ENCODE measurements at regions not wholly inside any gene's neighbourhood (a gene's known extent, or its start where the extent isn't known, plus 50 kb on each side); places are given as distances from the start of the nearest gene placed in this dataset.

DNA sequence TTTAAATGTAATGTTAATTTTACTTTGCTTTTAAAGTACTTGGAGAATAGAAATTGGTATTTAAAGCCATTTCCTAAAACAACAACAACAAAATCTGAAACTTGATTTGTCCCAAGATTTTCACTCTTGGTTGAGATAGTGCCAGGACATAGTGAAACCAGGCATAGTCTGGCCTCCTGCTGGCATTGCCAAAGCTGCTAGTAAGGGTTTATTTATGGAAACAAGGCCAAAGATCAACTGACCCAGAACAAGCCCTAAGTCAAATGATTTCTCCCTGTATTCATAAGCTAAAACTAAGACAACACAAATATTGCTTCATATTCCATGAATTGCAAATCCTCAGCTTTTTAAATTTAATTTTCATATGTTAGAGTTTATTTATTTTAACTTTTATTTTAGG lies 227.5 kb upstream of the FGF13 start:
- TF ChIP-seq, protein P1, sequence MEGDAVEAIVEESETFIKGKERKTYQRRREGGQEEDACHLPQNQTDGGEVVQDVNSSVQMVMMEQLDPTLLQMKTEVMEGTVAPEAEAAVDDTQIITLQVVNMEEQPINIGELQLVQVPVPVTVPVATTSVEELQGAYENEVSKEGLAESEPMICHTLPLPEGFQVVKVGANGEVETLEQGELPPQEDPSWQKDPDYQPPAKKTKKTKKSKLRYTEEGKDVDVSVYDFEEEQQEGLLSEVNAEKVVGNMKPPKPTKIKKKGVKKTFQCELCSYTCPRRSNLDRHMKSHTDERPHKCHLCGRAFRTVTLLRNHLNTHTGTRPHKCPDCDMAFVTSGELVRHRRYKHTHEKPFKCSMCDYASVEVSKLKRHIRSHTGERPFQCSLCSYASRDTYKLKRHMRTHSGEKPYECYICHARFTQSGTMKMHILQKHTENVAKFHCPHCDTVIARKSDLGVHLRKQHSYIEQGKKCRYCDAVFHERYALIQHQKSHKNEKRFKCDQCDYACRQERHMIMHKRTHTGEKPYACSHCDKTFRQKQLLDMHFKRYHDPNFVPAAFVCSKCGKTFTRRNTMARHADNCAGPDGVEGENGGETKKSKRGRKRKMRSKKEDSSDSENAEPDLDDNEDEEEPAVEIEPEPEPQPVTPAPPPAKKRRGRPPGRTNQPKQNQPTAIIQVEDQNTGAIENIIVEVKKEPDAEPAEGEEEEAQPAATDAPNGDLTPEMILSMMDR (conservative IDR thresholded peaks at IDR 0.05; ENCODE audit: control insufficient read depth, insufficient read depth, low read depth, low read length): no peak
- no peak for DNase-seq (ENCODE audit: low read depth)

DNA sequence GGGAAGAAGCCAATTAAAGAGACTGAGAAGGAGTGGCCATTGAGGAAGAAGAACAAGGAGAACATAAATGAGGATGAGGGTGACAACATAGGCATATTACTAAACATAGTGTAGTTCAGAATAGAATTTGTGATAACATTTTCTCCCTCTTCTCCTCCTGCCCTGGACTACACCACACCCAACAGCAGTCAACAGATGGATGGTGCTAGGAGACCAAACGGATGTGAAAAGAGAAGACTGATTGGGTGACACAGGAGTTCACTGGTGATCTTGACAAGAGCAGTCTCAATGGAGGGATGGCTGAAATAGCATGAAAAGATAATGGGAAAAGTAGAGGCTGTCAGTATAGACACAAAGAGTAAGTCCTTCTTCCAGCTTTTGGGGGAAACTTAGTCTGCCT lies 226.5 kb upstream of the FGF13 start:
- no peak overlapping the region for H3K4me3 ChIP-seq (ENCODE audit: control insufficient read depth, low read depth, low read length)
- no peak for DNase-seq (ENCODE audit: low read depth)
- TF ChIP-seq, protein P1 (conservative IDR thresholded peaks at IDR 0.05; ENCODE audit: control insufficient read depth, insufficient read depth, low read depth, low read length): no peak

More for the DNA sequence above, 227.5 kb upstream of the FGF13 start:
- H3K4me3 ChIP-seq (ENCODE audit: control insufficient read depth, low read depth, low read length): no peak overlapping the region

DNA sequence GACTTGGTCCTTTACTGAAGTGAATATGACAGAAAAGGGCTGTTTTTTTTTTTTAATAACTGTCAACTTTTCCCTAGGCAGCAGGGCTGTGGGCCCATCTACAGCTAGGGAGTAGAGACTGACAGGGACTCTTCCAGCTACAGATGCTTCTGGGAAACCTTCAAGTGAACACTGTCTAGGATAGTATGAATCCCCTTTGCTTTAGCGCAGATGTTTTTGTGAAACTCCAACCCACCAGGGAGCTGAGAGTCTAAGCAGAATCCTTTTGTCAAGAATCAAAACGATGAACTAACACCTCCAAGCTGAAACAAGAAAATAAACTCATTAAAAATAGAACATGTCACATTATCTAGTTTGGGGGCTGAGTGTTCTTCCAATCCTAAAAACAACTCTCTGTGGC lies 219.7 kb upstream of the FGF13 start:
- no peak overlapping the region for H3K4me3 ChIP-seq (ENCODE audit: control insufficient read depth, low read depth, low read length)
- no peak for DNase-seq (ENCODE audit: low read depth)
- TF ChIP-seq, protein P1 (conservative IDR thresholded peaks at IDR 0.05; ENCODE audit: control insufficient read depth, insufficient read depth, low read depth, low read length): no peak

DNA sequence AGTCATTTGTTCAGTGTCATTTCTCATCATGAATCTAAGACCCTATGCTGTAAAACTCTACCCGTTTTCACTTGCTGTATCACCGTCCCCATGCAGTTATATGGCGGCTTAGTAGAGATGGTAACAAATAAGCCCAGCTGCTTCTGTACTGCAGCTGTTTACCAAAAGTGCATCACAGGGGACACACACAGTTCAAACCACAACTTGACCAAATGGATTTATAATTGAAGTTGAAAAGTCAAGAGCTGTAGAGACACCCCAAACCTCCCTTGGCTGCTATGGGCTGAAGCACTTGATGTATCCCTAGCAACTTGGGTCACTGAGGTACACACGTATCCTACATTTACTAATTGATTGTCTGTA lies 219.0 kb upstream of the FGF13 start:
- TF ChIP-seq, protein P1 (conservative IDR thresholded peaks at IDR 0.05; ENCODE audit: control insufficient read depth, insufficient read depth, low read depth, low read length): no peak
- DNase-seq (ENCODE audit: low read depth): no peak
- H3K4me3 ChIP-seq (ENCODE audit: control insufficient read depth, low read depth, low read length): no peak overlapping the region

DNA sequence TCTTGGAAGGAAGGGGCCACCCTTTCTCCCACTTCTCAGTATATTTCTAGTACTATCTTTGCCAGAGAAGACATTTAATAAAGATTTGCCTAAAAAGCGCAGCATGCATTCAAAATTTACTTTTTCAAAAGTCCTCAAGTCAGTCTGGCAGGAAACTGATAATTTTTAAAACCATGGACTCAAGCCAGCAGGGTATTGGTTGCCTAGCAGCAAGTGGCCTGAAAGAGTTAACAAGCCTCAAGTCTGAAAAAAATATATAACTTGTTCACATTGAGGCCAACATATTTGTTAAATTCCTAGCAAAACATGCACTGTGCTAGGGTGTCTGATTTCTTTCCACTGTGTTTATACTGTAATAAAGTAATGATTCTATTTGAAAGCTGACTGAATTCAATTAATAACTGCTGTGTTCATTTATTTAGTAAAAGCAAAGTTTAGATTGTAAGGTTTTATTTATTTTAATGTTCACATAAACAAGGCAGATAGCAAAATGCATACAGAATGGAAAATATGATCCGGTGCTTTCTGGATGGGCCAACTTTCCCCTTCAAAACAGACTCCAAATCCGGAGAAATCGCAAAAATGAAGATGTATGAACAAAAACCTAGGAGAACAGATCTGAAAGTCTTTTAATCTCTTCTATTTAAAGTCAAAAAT lies 218.5 kb upstream of the FGF13 start:
- no peak overlapping the region for H3K4me3 ChIP-seq (ENCODE audit: control insufficient read depth, low read depth, low read length)
- TF ChIP-seq, protein P1 (conservative IDR thresholded peaks at IDR 0.05; ENCODE audit: control insufficient read depth, insufficient read depth, low read depth, low read length): no peak
- DNase-seq (ENCODE audit: low read depth): no peak

DNA sequence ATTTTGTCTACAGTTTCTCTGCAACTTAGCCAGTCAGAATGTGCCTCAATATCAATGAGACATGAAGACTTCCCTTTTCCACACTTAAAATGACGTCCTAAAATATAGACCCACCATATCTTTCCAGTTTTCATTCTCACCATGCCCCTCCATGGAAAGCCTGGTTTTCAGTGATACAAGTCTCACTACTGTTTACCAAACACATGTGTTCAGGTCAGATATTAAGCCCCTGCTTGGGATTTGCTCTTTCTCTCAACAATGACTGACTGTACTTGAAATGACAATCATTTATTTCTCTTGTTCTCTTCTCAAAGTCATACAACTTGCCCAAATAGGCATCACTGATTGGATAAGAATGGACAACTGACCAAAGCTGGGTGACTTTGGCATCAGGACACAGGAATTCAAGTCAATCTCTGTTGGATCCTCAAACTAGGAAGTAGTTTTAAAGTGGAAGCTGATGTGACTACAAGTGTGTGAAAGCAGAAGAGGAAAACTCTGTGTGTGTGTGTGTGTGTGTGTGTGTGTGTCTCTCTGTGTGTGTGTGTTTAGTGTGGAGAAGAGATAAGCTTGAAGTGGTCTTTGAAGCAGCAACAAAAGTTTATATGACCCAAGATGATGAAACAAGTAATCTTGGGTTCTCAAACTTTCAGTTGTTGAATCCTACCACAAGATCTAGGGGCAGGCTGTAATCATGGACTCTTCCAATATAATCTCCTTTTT lies 217.4 kb upstream of the FGF13 start:
- H3K4me3 ChIP-seq (ENCODE audit: control insufficient read depth, low read depth, low read length): no peak overlapping the region
- TF ChIP-seq, protein P1 (conservative IDR thresholded peaks at IDR 0.05; ENCODE audit: control insufficient read depth, insufficient read depth, low read depth, low read length): no peak
- no peak for DNase-seq (ENCODE audit: low read depth)

All from fibroblast of mammary gland (primary cell).